ENCODE measurements at regions not wholly inside any gene's neighbourhood (a gene's known extent, or its start where the extent isn't known, plus 50 kb on each side); places are given as distances from the start of the nearest gene placed in this dataset.

DNA sequence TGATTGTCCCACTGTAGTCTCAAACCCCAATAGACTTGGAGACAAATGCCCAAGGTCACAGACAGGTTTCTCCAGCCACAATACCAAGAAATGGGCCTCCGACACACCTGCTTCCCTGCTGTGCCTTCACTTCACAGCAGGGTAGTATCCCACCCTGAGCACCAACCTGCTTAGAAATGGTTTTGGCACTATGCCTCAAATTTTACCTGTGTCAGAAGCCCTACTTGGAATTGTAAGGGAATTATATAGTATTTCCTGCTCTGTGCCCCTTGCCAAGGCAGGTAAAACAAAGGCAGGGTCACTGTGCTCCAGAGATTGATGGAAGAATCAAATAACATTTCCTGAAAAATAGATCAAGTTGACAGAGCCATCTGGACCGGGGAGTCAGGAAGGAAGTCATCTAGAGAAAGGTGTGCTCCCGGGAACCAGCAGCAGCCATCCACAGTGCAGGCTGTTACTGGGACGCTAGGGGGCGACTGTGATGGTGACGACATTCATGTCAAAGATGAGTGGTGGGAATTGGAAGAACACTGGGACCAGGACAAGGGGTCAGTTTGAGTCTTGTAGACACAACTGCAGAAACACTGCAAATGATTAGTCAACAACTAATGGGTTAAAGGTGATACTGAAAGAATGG is 117.8 kb upstream of the AKR1E2 start:
- H3K4me3 ChIP-seq (ENCODE audit: low read depth, low read length), result no peak overlapping the region
- no peak for TF ChIP-seq MYC (IDR thresholded peaks at IDR 0.05; ENCODE audit: low read depth, low read length)
- TF ChIP-seq, protein P1, sequence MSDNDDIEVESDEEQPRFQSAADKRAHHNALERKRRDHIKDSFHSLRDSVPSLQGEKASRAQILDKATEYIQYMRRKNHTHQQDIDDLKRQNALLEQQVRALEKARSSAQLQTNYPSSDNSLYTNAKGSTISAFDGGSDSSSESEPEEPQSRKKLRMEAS (IDR thresholded peaks at IDR 0.05; ENCODE audit: low read depth, low read length), result no peak
- TF ChIP-seq, protein P2, sequence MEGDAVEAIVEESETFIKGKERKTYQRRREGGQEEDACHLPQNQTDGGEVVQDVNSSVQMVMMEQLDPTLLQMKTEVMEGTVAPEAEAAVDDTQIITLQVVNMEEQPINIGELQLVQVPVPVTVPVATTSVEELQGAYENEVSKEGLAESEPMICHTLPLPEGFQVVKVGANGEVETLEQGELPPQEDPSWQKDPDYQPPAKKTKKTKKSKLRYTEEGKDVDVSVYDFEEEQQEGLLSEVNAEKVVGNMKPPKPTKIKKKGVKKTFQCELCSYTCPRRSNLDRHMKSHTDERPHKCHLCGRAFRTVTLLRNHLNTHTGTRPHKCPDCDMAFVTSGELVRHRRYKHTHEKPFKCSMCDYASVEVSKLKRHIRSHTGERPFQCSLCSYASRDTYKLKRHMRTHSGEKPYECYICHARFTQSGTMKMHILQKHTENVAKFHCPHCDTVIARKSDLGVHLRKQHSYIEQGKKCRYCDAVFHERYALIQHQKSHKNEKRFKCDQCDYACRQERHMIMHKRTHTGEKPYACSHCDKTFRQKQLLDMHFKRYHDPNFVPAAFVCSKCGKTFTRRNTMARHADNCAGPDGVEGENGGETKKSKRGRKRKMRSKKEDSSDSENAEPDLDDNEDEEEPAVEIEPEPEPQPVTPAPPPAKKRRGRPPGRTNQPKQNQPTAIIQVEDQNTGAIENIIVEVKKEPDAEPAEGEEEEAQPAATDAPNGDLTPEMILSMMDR (IDR thresholded peaks at IDR 0.05; ENCODE audit: low read depth, low read length), result peak; percentile 49
- DNase-seq (ENCODE audit: low read depth), result peak; percentile 5

DNA sequence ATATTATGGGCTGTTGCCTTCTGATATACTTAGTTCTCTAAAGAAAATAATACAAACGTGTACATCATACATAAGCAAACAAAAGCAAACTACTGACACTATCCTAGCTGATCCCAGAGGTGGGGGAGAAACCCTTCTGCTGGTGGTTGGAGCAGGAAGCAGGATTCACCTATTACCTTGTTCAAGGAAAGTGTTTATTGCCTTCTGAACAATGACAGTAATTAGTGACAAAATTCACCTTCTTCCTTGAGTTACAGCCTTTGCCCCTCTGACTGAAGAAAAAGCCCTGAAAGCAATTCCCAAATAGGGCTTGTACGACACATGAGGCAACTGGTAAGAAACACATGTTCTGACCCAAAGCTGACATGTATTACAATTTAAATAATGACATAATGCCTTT is 118.8 kb upstream of the AKR1E2 start:
- H3K4me3 ChIP-seq (ENCODE audit: low read depth, low read length), result no peak overlapping the region

DNA sequence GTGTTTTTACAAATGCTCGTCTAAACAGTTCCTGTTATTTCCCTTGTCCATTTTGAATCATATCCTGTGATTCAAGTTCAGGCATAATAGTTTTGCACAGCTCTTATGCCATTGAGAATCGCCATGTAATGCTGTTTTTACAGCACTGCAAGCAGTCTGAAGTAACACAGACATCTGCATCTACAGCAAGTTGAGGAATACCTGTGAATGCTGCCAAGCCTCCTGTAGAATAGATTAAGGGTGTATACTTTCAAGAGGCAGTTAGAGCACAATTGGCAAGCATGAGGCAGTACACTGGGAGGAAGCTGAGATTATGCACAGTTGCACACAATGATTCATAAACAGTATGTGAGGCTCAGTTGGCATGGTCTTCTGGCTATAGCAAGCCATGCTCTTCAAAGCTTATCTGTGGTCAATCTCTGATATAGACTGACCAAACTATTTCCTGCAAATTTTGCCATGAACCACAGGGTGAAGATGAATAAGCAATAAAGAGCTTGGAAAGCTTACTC is 121.9 kb upstream of the AKR1E2 start:
- no peak for DNase-seq (ENCODE audit: low read depth)
- TF ChIP-seq MYC (IDR thresholded peaks at IDR 0.05; ENCODE audit: low read depth, low read length) (no peak), POLR2A (IDR thresholded peaks at IDR 0.05; ENCODE audit: extremely low read depth, insufficient read length) (no peak)
- TF ChIP-seq, protein P2 (IDR thresholded peaks at IDR 0.05; ENCODE audit: low read depth, low read length), result no peak
- TF ChIP-seq, protein P1 (IDR thresholded peaks at IDR 0.05; ENCODE audit: low read depth, low read length), result no peak
- H3K4me3 ChIP-seq (ENCODE audit: low read depth, low read length), result no peak overlapping the region

More for the DNA sequence above, 118.8 kb upstream of the AKR1E2 start:
- no peak for TF ChIP-seq POLR2A (IDR thresholded peaks at IDR 0.05; ENCODE audit: extremely low read depth, insufficient read length)
- TF ChIP-seq, protein P1 (IDR thresholded peaks at IDR 0.05; ENCODE audit: low read depth, low read length), result no peak
- TF ChIP-seq MYC (IDR thresholded peaks at IDR 0.05; ENCODE audit: low read depth, low read length), result no peak
- TF ChIP-seq, protein P2 (IDR thresholded peaks at IDR 0.05; ENCODE audit: low read depth, low read length), result no peak
- no peak for DNase-seq (ENCODE audit: low read depth)

DNA sequence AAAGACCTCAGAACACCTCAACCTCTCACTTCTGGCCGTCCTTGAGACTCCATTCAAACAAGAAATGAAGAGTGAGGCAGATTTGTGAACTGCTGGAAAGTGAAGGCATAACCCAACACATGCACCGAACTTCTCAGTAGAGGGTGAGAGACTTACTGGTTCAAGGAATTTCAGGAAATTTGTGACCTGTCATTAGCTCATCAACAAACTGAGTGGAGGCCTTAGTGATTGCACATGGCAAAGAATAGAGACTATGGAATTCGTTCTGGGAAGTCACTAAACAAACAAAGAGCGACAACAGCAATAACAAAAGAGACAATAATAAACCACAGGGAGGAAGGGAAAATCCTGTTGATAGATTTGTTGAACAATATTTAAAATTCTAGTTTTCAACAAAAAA is 125.0 kb upstream of the AKR1E2 start:
- DNase-seq (ENCODE audit: low read depth), result no peak
- TF ChIP-seq POLR2A (IDR thresholded peaks at IDR 0.05; ENCODE audit: extremely low read depth, insufficient read length), result no peak

DNA sequence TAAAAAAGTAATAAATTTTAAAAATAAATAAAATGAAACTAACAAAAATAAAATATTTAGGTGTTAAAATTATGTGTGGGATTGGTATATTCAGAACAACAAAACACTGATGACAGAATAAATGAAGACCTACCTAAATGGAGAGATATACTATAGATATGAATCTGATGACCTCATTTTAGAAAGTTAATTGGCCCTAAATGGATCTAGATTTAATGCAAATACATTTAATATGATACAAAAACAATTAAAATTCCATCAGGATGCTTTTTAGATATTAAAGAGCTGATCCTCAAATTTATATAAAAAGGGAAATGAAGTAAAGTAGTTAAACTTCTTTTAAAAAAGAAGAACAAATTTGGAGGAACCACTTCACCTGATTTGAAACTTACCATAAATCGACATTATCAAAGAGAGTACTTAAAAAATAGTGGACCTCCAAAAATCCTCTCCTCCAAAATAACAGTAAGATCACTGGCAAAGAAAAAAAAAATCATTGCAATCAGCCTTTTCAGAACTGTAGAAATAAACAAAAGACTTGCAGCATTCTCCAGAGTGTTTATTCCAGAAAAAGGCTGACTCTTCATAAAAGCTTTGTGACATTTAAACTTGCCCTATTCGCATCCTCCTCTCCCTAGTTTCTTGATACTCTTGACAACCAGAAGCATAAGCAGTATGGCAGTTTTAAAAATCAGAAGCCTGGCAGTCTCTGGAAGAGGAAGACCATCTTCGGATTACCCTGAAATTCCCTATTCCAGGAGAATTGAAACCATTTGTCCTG is 125.9 kb upstream of the AKR1E2 start:
- no peak overlapping the region for H3K4me3 ChIP-seq (ENCODE audit: low read depth, low read length)
- DNase-seq (ENCODE audit: low read depth), result no peak
- TF ChIP-seq MYC (IDR thresholded peaks at IDR 0.05; ENCODE audit: low read depth, low read length), result no peak
- TF ChIP-seq, protein P1 (IDR thresholded peaks at IDR 0.05; ENCODE audit: low read depth, low read length), result no peak
- TF ChIP-seq, protein P2 (IDR thresholded peaks at IDR 0.05; ENCODE audit: low read depth, low read length), result no peak
- TF ChIP-seq POLR2A (IDR thresholded peaks at IDR 0.05; ENCODE audit: extremely low read depth, insufficient read length), result no peak

More for the DNA sequence above, 125.0 kb upstream of the AKR1E2 start:
- H3K4me3 ChIP-seq (ENCODE audit: low read depth, low read length), result no peak overlapping the region

DNA sequence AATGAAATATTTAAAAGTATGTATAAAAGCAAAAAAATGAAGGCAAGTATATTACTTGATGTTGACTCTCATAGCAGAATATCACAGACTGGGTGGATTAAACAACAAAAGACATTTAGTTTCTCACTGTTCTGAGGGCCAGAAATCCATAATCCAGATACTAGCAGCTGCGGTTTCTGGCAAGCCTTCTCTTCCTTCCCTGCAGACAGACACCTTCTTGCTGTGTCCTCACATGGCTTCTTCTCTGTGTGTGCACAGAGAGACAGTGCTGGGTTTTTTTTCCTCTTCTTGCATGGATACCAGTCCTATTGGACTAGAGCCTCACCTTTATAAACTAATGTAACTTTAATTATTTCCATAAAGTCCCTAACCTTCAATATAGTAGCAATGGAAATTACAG is 127.9 kb upstream of the AKR1E2 start:
- no peak for DNase-seq (ENCODE audit: low read depth)
- TF ChIP-seq POLR2A (IDR thresholded peaks at IDR 0.05; ENCODE audit: extremely low read depth, insufficient read length) (no peak), MYC (IDR thresholded peaks at IDR 0.05; ENCODE audit: low read depth, low read length) (no peak)
- TF ChIP-seq, protein P2 (IDR thresholded peaks at IDR 0.05; ENCODE audit: low read depth, low read length), result no peak
- TF ChIP-seq, protein P1 (IDR thresholded peaks at IDR 0.05; ENCODE audit: low read depth, low read length), result no peak
- H3K4me3 ChIP-seq (ENCODE audit: low read depth, low read length), result no peak overlapping the region

All from NB4 (cell line).